GM23248 (cell line): ENCODE measurements at regions not wholly inside any gene's neighbourhood (a gene's known extent, or its start where the extent isn't known, plus 50 kb on each side); places are given as distances from the start of the nearest gene placed in this dataset.
A peak's percentile ranks its signal among the peaks of the same experiment; 100 is the strongest.

Source experiments
- DNase-seq: peaks from one replicate; pipeline ENCODE4 v3.0.0-alpha.2; 2015
- H2AFZ ChIP-seq: fragments of 200-600 bp; sonication (generic); 2 replicates; pipeline ENCODE4 v1.6.1; 2016; ENCODE audit warnings: antibody characterized with exemption
- H3F3A ChIP-seq: fragments of 200-600 bp; sonication (generic); 2 replicates; pipeline ENCODE4 v1.6.1; 2016; ENCODE audit warnings: mild to moderate bottlenecking, antibody characterized with exemption, mixed run types; ENCODE audit not compliant: insufficient read depth
- H3K27ac ChIP-seq: fragments of 200-600 bp; sonication (generic); 2 replicates; pipeline ENCODE4 v1.5.1; 2016; ENCODE audit warnings: mild to moderate bottlenecking
- H3K27me3 ChIP-seq: fragments of 200-600 bp; sonication (generic); replicated peaks from 2 replicates; pipeline ENCODE4 v1.6.1; 2016; ENCODE audit warnings: mild to moderate bottlenecking; ENCODE audit not compliant: insufficient read depth
- H3K36me3 ChIP-seq: fragments of 200-600 bp; sonication (generic); 2 replicates; pipeline ENCODE4 v1.6.1; 2016; ENCODE audit warnings: low read depth, mild to moderate bottlenecking
- H3K4me1 ChIP-seq: fragments of 200-600 bp; sonication (generic); 2 replicates; pipeline ENCODE4 v1.6.1; 2016; ENCODE audit warnings: mild to moderate bottlenecking; ENCODE audit not compliant: insufficient read depth
- H3K4me2 ChIP-seq: fragments of 200-600 bp; sonication (generic); one replicate; pipeline ENCODE4 v1.6.1; 2016; ENCODE audit warnings: mild to moderate bottlenecking; ENCODE audit not compliant: unreplicated experiment
- H3K4me3 ChIP-seq: fragments of 200-600 bp; sonication (generic); 2 replicates; pipeline ENCODE4 v1.5.1; 2016; ENCODE audit warnings: mild to moderate bottlenecking
- H3K79me2 ChIP-seq: fragments of 200-600 bp; sonication (generic); 2 replicates; pipeline ENCODE4 v1.6.1; 2016; ENCODE audit warnings: mild to moderate bottlenecking; ENCODE audit not compliant: insufficient read depth
- H3K9ac ChIP-seq: fragments of 200-600 bp; sonication (generic); 2 replicates; pipeline ENCODE4 v1.6.1; 2016; ENCODE audit warnings: mild to moderate bottlenecking
- H3K9me2 ChIP-seq: fragments of 200-600 bp; sonication (generic); 2 replicates; pipeline ENCODE4 v1.6.1; 2016; ENCODE audit warnings: mixed run types, mild to moderate bottlenecking, moderate library complexity; ENCODE audit not compliant: insufficient read depth
- H3K9me3 ChIP-seq: fragments of 200-600 bp; sonication (generic); one replicate; pipeline ENCODE4 v1.6.1; 2017; ENCODE audit warnings: low read depth
- H4K20me1 ChIP-seq: fragments of 200-600 bp; sonication (generic); 2 replicates; pipeline ENCODE4 v1.6.0; 2016; ENCODE audit not compliant: insufficient read depth
- EZH2 ChIP-seq: fragments of 200-600 bp; sonication (generic); IDR thresholded peaks from 2 replicates; pipeline ENCODE4 v1.6.1; 2018; ENCODE audit warnings: antibody characterized with exemption, mild to moderate bottlenecking; ENCODE audit not compliant: insufficient read depth, poor library complexity, severe bottlenecking
- EZH2phosphoT487 ChIP-seq: fragments of 200-600 bp; sonication (generic); IDR thresholded peaks from 2 replicates; pipeline ENCODE4 v1.6.1; 2018; ENCODE audit warnings: antibody characterized with exemption, moderate library complexity, mild to moderate bottlenecking, low read depth; ENCODE audit not compliant: insufficient read depth
- WGBS, 2 experiments: methylation state at CpG; one replicate each; pipeline ENCODE4 v1.1.6; 2015 to 2017; ENCODE audit warnings: low lambda C conversion rate in 2 of 2, low coverage in 1 of 2; ENCODE audit errors: missing lambda C conversion rate in 2 of 2; 5-methylcytosine and 5-hydroxymethylcytosine counted together
- in situ Hi-C: fragments of 300-500 bp; cut with MboI; formaldehyde crosslinking; loops from 2 replicates; pipeline ENCODE4 v1.15.0; 2020

- Histone ChIP-seq H3K9ac (no peak overlapping the region), H3K4me2 (no peak overlapping the region), H3K27me3 (no peaks in the 10 kb centered on the region), H3K27ac (no peak overlapping the region), H3K9me2 (no peaks in the 10 kb centered on the region), H3K79me2 (no peaks in the 10 kb centered on the region), H3K36me3 (no peaks in the 10 kb centered on the region), H3F3A (0 out of 2 replicates have a peak, but pooled peaks cover 7% of the 10 kb centered on the region), H3K4me3 (no peak overlapping the region), H3K9me3 (no peaks in the 10 kb centered on the region), H4K20me1 (no peaks in the 10 kb centered on the region), H2AFZ (no peak overlapping the region; the same call in 1 of the 2 replicates), H3K4me1 (peaks cover 11% of the 10 kb centered on the region)
- WGBS, 2 experiments: 48 to 53% methylated on average over 4 of the region's 4 CpGs
- no peak for TF ChIP-seq EZH2
- TF ChIP-seq EZH2phosphoT487: no peak
- no peak for DNase-seq
- in situ Hi-C loops: loop anchor here (25.0 kb wide), 2 partner anchors 547 to 1072 kb away; no protein-coding TSS in a partner anchor
Measured at GRCh38 chr11:87465716-87466115, 428.0 kb downstream of the TMEM135 start.

GRCh38 chr11:87463486-87464102, 425.9 kb downstream of the TMEM135 start:
- Histone ChIP-seq H3F3A (0 out of 2 replicates have a peak, but pooled peaks cover 7% of the 10 kb centered on the region), H3K4me3 (no peak overlapping the region), H3K27me3 (no peaks in the 10 kb centered on the region), H2AFZ (no peak overlapping the region), H3K4me1 (peaks cover 11% of the 10 kb centered on the region), H3K9me3 (no peaks in the 10 kb centered on the region), H4K20me1 (no peaks in the 10 kb centered on the region), H3K4me2 (no peak overlapping the region), H3K36me3 (no peaks in the 10 kb centered on the region), H3K9ac (no peak overlapping the region), H3K27ac (no peak overlapping the region), H3K79me2 (no peaks in the 10 kb centered on the region), H3K9me2 (no peaks in the 10 kb centered on the region)
- peak; percentile 64 for DNase-seq
- TF ChIP-seq EZH2 (no peak), EZH2phosphoT487 (no peak)
- WGBS, 2 experiments: 47 to 82% methylated on average over 2 to 4 of the region's 4 CpGs
- in situ Hi-C loops: loop anchor here (25.0 kb wide), 2 partner anchors 549 to 1074 kb away; no protein-coding TSS in a partner anchor

GRCh38 chr11:87462171-87462570, 424.4 kb downstream of the TMEM135 start:
- DNase-seq: no peak

GRCh38 chr11:87460842-87461637, 423.3 kb downstream of the TMEM135 start:
- H3K4me1 ChIP-seq: peaks cover 5% of the 10 kb centered on the region
- no peaks in the 10 kb centered on the region for H3F3A ChIP-seq
- no peaks in the 10 kb centered on the region for H3K36me3 ChIP-seq
- no peaks in the 10 kb centered on the region for H3K27me3 ChIP-seq
- no peak overlapping the region for H3K4me2 ChIP-seq
- no peak overlapping the region for H3K4me3 ChIP-seq
- in situ Hi-C loops: loop anchor here (25.0 kb wide), 2 partner anchors 551 to 1076 kb away; no protein-coding TSS in a partner anchor
- H3K9me3 ChIP-seq: no peaks in the 10 kb centered on the region
- TF ChIP-seq EZH2phosphoT487 (no peak), EZH2 (no peak)
- no peak overlapping the region for H2AFZ ChIP-seq
- no peaks in the 10 kb centered on the region for H3K79me2 ChIP-seq
- H3K9me2 ChIP-seq: no peaks in the 10 kb centered on the region
- H3K27ac ChIP-seq: no peak overlapping the region
- no peak for DNase-seq
- H4K20me1 ChIP-seq: no peaks in the 10 kb centered on the region
- no peak overlapping the region for H3K9ac ChIP-seq
- WGBS, 2 experiments: 86 to 91% methylated on average over 4 of the region's 4 CpGs

More at GRCh38 chr11:87462171-87462570, 424.4 kb downstream of the TMEM135 start:
- H3K4me3 ChIP-seq: no peak overlapping the region
- H3K4me2 ChIP-seq: no peak overlapping the region
- H2AFZ ChIP-seq: no peak overlapping the region
- H3F3A ChIP-seq: 0 out of 2 replicates have a peak, but pooled peaks cover 7% of the 10 kb centered on the region
- H3K9me3 ChIP-seq: no peaks in the 10 kb centered on the region
- H3K36me3 ChIP-seq: no peaks in the 10 kb centered on the region
- TF ChIP-seq EZH2 (no peak), EZH2phosphoT487 (no peak)
- no peaks in the 10 kb centered on the region for H3K9me2 ChIP-seq
- no peaks in the 10 kb centered on the region for H4K20me1 ChIP-seq
- in situ Hi-C loops: loop anchor here (25.0 kb wide), 2 partner anchors 550 to 1075 kb away; no protein-coding TSS in a partner anchor
- H3K79me2 ChIP-seq: no peaks in the 10 kb centered on the region
- no peaks in the 10 kb centered on the region for H3K27me3 ChIP-seq
- H3K27ac ChIP-seq: no peak overlapping the region
- 95 to 97% methylated on average over 1 of the region's 1 CpG for WGBS, 2 experiments
- no peak overlapping the region for H3K9ac ChIP-seq
- peaks cover 11% of the 10 kb centered on the region for H3K4me1 ChIP-seq
